Hepatocyte (in vitro differentiated cells): ENCODE measurements at regions not wholly inside any gene's neighbourhood (a gene's known extent, or its start where the extent isn't known, plus 50 kb on each side); places are given as distances from the start of the nearest gene placed in this dataset.

Source experiments
- DNase-seq: peaks from one replicate; pipeline ENCODE4 v3.0.0-alpha.2; 2016; ENCODE audit warnings: low spot score
- H2AFZ ChIP-seq: fragments of 200-600 bp; sonication (generic); 2 replicates; pipeline ENCODE4 v1.6.0; 2016; ENCODE audit warnings: antibody characterized with exemption, mild to moderate bottlenecking
- H3K27ac ChIP-seq: fragments of 200-600 bp; sonication (generic); 2 replicates; pipeline ENCODE4 v1.5.1; 2016; ENCODE audit warnings: mild to moderate bottlenecking
- H3K27me3 ChIP-seq: fragments of 200-600 bp; sonication (generic); 2 replicates; pipeline ENCODE4 v1.6.1; 2016
- H3K36me3 ChIP-seq: fragments of 200-600 bp; sonication (generic); replicated peaks from 2 replicates; pipeline ENCODE4 v1.5.1; 2016; ENCODE audit warnings: low read depth; ENCODE audit not compliant: insufficient read depth
- H3K4me1 ChIP-seq: fragments of 200-600 bp; sonication (generic); 2 replicates; pipeline ENCODE4 v1.5.1; 2016; ENCODE audit warnings: mild to moderate bottlenecking, moderate library complexity; ENCODE audit not compliant: insufficient read depth
- H3K4me2 ChIP-seq: fragments of 200-600 bp; sonication (generic); 2 replicates; pipeline ENCODE4 v1.6.0; 2016
- H3K4me3 ChIP-seq: fragments of 200-600 bp; sonication (generic); 2 replicates; pipeline ENCODE4 v1.5.1; 2016; ENCODE audit warnings: mild to moderate bottlenecking
- H3K79me2 ChIP-seq: fragments of 200-600 bp; sonication (generic); 2 replicates; pipeline ENCODE4 v1.6.0; 2017; ENCODE audit warnings: mild to moderate bottlenecking
- H3K9me2 ChIP-seq: fragments of 200-600 bp; sonication (generic); replicated peaks from 2 replicates; pipeline ENCODE4 v1.6.0; 2017; ENCODE audit warnings: mild to moderate bottlenecking; ENCODE audit not compliant: insufficient read depth
- H3K9me3 ChIP-seq: fragments of 200-600 bp; sonication (generic); 2 replicates; pipeline ENCODE4 v1.5.1; 2016; ENCODE audit warnings: low read depth, mild to moderate bottlenecking
- H4K20me1 ChIP-seq: fragments of 200-600 bp; sonication (generic); 2 replicates; pipeline ENCODE4 v1.6.0; 2016; ENCODE audit warnings: mild to moderate bottlenecking; ENCODE audit not compliant: insufficient read depth, poor library complexity, severe bottlenecking
- CTCF ChIP-seq: fragments of 200-600 bp; sonication (generic); IDR thresholded peaks from 2 replicates; pipeline ENCODE4 v1.5.1; 2016; ENCODE audit warnings: antibody characterized with exemption, mild to moderate bottlenecking; ENCODE audit not compliant: poor library complexity
- EZH2 ChIP-seq: fragments of 200-600 bp; sonication (generic); IDR thresholded peaks from 2 replicates; pipeline ENCODE4 v1.6.1; 2016; ENCODE audit warnings: antibody characterized with exemption, mild to moderate bottlenecking, borderline replicate concordance
- EZH2phosphoT487 ChIP-seq: fragments of 200-600 bp; sonication (generic); IDR thresholded peaks from one replicate; pipeline ENCODE4 v1.6.1; 2018; ENCODE audit warnings: antibody characterized with exemption, mild to moderate bottlenecking, low read depth, moderate library complexity; ENCODE audit not compliant: unreplicated experiment, severe bottlenecking
- WGBS: methylation state at CpG from one replicate; pipeline ENCODE4 v1.1.6; 2016; ENCODE audit warnings: low lambda C conversion rate; ENCODE audit errors: missing lambda C conversion rate; 5-methylcytosine and 5-hydroxymethylcytosine counted together

DNA sequence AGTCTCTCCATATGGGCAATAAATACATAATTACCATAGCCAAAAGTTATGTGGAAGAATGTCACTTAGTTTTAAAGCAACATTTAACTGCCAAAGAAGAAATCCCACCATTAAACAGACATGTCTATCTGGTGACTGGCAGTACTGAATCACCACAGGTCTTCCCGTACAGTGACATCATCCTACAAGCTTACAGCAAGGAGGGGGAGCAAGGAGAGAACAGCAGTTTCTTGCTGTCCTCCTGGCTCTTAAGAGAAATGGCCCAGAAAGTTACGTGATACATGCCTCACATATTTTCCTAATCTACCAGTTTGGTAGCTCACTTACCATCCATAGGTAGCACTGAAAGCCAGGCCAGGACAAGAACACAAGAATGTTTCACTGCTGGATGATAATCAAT lies 671.0 kb downstream of the DMRTA1 start:
- no peaks in the 10 kb centered on the region for H3K79me2 ChIP-seq
- peak; percentile 56 for DNase-seq
- no peaks in the 10 kb centered on the region for H3K9me3 ChIP-seq
- H3K27me3 ChIP-seq, result no peaks in the 10 kb centered on the region
- H4K20me1 ChIP-seq, result no peaks in the 10 kb centered on the region
- 25% methylated on average over 2 of the region's 2 CpGs for whole genome bisulfite sequencing
- no peak for TF ChIP-seq CTCF
- no peak for TF ChIP-seq EZH2phosphoT487
- no peak for TF ChIP-seq EZH2
- no peaks in the 10 kb centered on the region for H3K36me3 ChIP-seq
- no peak overlapping the region for H3K4me2 ChIP-seq
- no peaks in the 10 kb centered on the region for H3K4me1 ChIP-seq
- H3K27ac ChIP-seq, result peak overlapping the region; percentile 17
- no peak overlapping the region for H3K4me3 ChIP-seq
- H2AFZ ChIP-seq, result no peak overlapping the region
- H3K9me2 ChIP-seq, result no peaks in the 10 kb centered on the region

- 87% methylated on average over 3 of the region's 3 CpGs for whole genome bisulfite sequencing
- no peak for DNase-seq
- Histone ChIP-seq H4K20me1 (no peaks in the 10 kb centered on the region), H2AFZ (no peak overlapping the region), H3K27ac (no peak overlapping the region), H3K9me2 (no peaks in the 10 kb centered on the region), H3K9me3 (no peaks in the 10 kb centered on the region), H3K36me3 (no peaks in the 10 kb centered on the region), H3K4me3 (no peak overlapping the region), H3K4me1 (no peaks in the 10 kb centered on the region), H3K27me3 (no peaks in the 10 kb centered on the region), H3K4me2 (no peak overlapping the region), H3K79me2 (no peaks in the 10 kb centered on the region)
- no peak for TF ChIP-seq EZH2phosphoT487
- no peak for TF ChIP-seq CTCF
- no peak for TF ChIP-seq EZH2
Measured at GRCh38 chr9:23120630-23121029, 674.0 kb downstream of the DMRTA1 start.

GRCh38 chr9:23123048-23123632 lies 676.5 kb downstream of the DMRTA1 start:
- no peaks in the 10 kb centered on the region for H3K36me3 ChIP-seq
- no peaks in the 10 kb centered on the region for H3K27me3 ChIP-seq
- H3K4me2 ChIP-seq, result no peak overlapping the region
- no peak overlapping the region for H2AFZ ChIP-seq
- H3K27ac ChIP-seq, result no peak overlapping the region
- H3K4me1 ChIP-seq, result no peaks in the 10 kb centered on the region
- WGBS, result 71% methylated on average over 5 of the region's 5 CpGs
- TF ChIP-seq EZH2 (no peak), EZH2phosphoT487 (no peak), CTCF (peak; percentile 73)
- H4K20me1 ChIP-seq, result no peaks in the 10 kb centered on the region
- no peaks in the 10 kb centered on the region for H3K79me2 ChIP-seq
- no peaks in the 10 kb centered on the region for H3K9me2 ChIP-seq
- no peaks in the 10 kb centered on the region for H3K9me3 ChIP-seq
- H3K4me3 ChIP-seq, result no peak overlapping the region
- peak; percentile 71 for DNase-seq
